K562 (cell line): ENCODE measurements at regions not wholly inside any gene's neighbourhood (a gene's known extent, or its start where the extent isn't known, plus 50 kb on each side); places are given as distances from the start of the nearest gene placed in this dataset.

Experiments
- ATAC-seq: fragments of 200-7000 bp; cut with Tn5 transposase; 3 replicates; pipeline ENCODE4 v1.9.1; 2020; ENCODE audit warnings: moderate library complexity
- BruUV-seq: library from RNA; stranded (reverse); fragments of 400-500 nt; replicated peaks from 2 replicates; lab custom pipeline; 2021; lab: Mats Ljungman, UMichigan
- CTCF ChIA-PET: fragments of 300-600 bp; formaldehyde crosslinking; extraction: SDS; loops from one replicate; lab custom pipeline; 2021; ENCODE audit warnings: low intra/inter-chr PET ratio; lab: Yijun Ruan, JAX
- POLR2A ChIA-PET: fragments of 300-600, 350-650 bp; sonication (Branson Sonifier 250); formaldehyde crosslinking; extraction: SDS; loops from one replicate; lab custom pipeline; 2021; ENCODE audit warnings: antibody characterized with exemption, inconsistent platforms; lab: Yijun Ruan, JAX
- DNase-seq, 4 experiments: peaks; one replicate each; pipeline versions ENCODE4 v3.0.0 to v3.0.0-alpha.2; 2011 to 2018; ENCODE audit warnings: low spot score in 3 of 4, mixed read lengths in 3 of 4; ENCODE audit errors: extremely low read depth in 1 of 4
- FAIRE-seq: peaks from 2 replicates; lab custom pipeline; 2011; peaks lifted over from hg19 to GRCh38; lab: Jason Lieb, UNC
- H2AFZ ChIP-seq: 2 replicates; pipeline ENCODE4 v1.6.0; 2011; ENCODE audit warnings: low read depth, low read length, control low read depth, inconsistent platforms
- H3K27ac ChIP-seq: fragments of 200-600 bp; 3 replicates; pipeline ENCODE4 v1.8.0; 2011; ENCODE audit warnings: low read depth, mild to moderate bottlenecking, control low read depth, inconsistent platforms, low read length, moderate library complexity, mixed read lengths; ENCODE audit errors: extremely low read depth
- H3K27me3 ChIP-seq, 2 experiments: fragments of 300-600 bp in 1 of 2; 2 replicates in 1 of 2; 3 replicates in 1 of 2; pipeline versions ENCODE4 v1.6.0 to v1.8.0; 2011; ENCODE audit warnings: inconsistent platforms in 2 of 2, low read length in 2 of 2, mild to moderate bottlenecking in 1 of 2, mixed read lengths in 1 of 2, moderate library complexity in 1 of 2; ENCODE audit not compliant: control insufficient read depth in 2 of 2, insufficient read depth in 2 of 2
- H3K36me3 ChIP-seq: fragments of 300-600 bp; 3 replicates; pipeline ENCODE4 v1.8.0; 2011; ENCODE audit warnings: mild to moderate bottlenecking, low read length, inconsistent platforms; ENCODE audit not compliant: control insufficient read depth, insufficient read depth
- H3K4me1 ChIP-seq, 2 experiments: fragments of 200-600 bp in 1 of 2; replicated peaks in 1 of 2; 2 replicates in 1 of 2; 3 replicates in 1 of 2; pipeline versions ENCODE4 v1.5.1 to v1.8.0; 2011; ENCODE audit warnings: inconsistent platforms in 2 of 2, low read length in 2 of 2, mild to moderate bottlenecking in 1 of 2, mixed read lengths in 1 of 2, moderate library complexity in 1 of 2; ENCODE audit not compliant: control insufficient read depth in 2 of 2, insufficient read depth in 2 of 2
- H3K4me2 ChIP-seq: 2 replicates; pipeline ENCODE4 v1.6.1; 2011; ENCODE audit warnings: low read length, control low read depth, inconsistent platforms, mixed read lengths; ENCODE audit not compliant: insufficient read depth
- H3K4me3 ChIP-seq: fragments of 200-600 bp; sonication (generic), shearing (Covaris generic); 2 replicates; pipeline ENCODE4 v1.5.1; 2016; ENCODE audit warnings: control low read depth, inconsistent platforms
- H3K79me2 ChIP-seq: fragments of 200-600 bp; 3 replicates; pipeline ENCODE4 v1.8.0; 2011; ENCODE audit warnings: low read length, inconsistent platforms; ENCODE audit not compliant: control insufficient read depth, insufficient read depth
- H3K9ac ChIP-seq, 2 experiments: 2 replicates each; pipeline versions ENCODE4 v1.6.0 to v1.6.1; 2011; ENCODE audit warnings: low read depth in 2 of 2, low read length in 2 of 2, control low read depth in 1 of 2, inconsistent platforms in 1 of 2, mild to moderate bottlenecking in 1 of 2, mixed read lengths in 1 of 2; ENCODE audit not compliant: insufficient read depth in 1 of 2
- H3K9me1 ChIP-seq: one replicate; pipeline ENCODE4 v1.6.0; 2011; ENCODE audit warnings: inconsistent platforms, mild to moderate bottlenecking, low read length, moderate library complexity; ENCODE audit not compliant: control insufficient read depth, insufficient read depth
- H3K9me3 ChIP-seq: replicated peaks from 2 replicates; pipeline ENCODE4 v1.5.1; 2011; ENCODE audit warnings: low read depth, low read length, inconsistent platforms; ENCODE audit not compliant: control insufficient read depth, insufficient read depth
- H4K20me1 ChIP-seq: replicated peaks from 2 replicates; pipeline ENCODE4 v1.6.1; 2011; ENCODE audit warnings: low read length, inconsistent platforms, mixed read lengths; ENCODE audit not compliant: control insufficient read depth, insufficient read depth
- HDAC1 ChIP-seq, 2 experiments: fragments of 450-650 bp; IDR thresholded peaks; 2 replicates each; pipeline ENCODE4 v1.6.1; 2016 to 2017; ENCODE audit warnings: inconsistent platforms in 1 of 2, mild to moderate bottlenecking in 1 of 2, moderate library complexity in 1 of 2
- HDGF ChIP-seq: fragments of 450-650 bp; IDR thresholded peaks from 2 replicates; pipeline ENCODE4 v1.6.1; 2016
- IFI16 ChIP-seq: fragments of 250-450 bp; sonication (Bioruptor Pico); IDR thresholded peaks from 2 replicates; pipeline ENCODE4 v2.1.2; 2022; ENCODE audit warnings: mild to moderate bottlenecking, inconsistent platforms
- MCM2 ChIP-seq: fragments of 450-650 bp; IDR thresholded peaks from 2 replicates; pipeline ENCODE4 v1.6.1; 2017; ENCODE audit warnings: low read depth, mild to moderate bottlenecking
- MTA3 ChIP-seq: fragments of 450-650 bp; formaldehyde crosslinking; IDR thresholded peaks from 2 replicates; pipeline ENCODE4 v1.6.1; 2017; ENCODE audit warnings: mild to moderate bottlenecking, borderline replicate concordance
- PPARD ChIP-seq: fragments of 250-450 bp; sonication (Bioruptor Pico); IDR thresholded peaks from 2 replicates; pipeline ENCODE4 v1.8.0; 2022; ENCODE audit warnings: inconsistent platforms, mild to moderate bottlenecking, moderate library complexity
- RAD21 ChIP-seq, 2 experiments: fragments of 250-450 bp in 1 of 2; fragments of 450-650 bp in 1 of 2; sonication (Bioruptor Pico) in 1 of 2; formaldehyde crosslinking in 1 of 2; IDR thresholded peaks in 1 of 2; conservative IDR thresholded peaks in 1 of 2; 2 replicates each; pipeline versions ENCODE4 v1.4.0 to v1.8.0; 2020 to 2022; ENCODE audit warnings: mild to moderate bottlenecking in 2 of 2, moderate library complexity in 1 of 2
- SAFB ChIP-seq: fragments of 200-400 bp; formaldehyde crosslinking; IDR thresholded peaks from 2 replicates; pipeline ENCODE4 v1.6.1; 2017; ENCODE audit warnings: low read depth, low read length, borderline replicate concordance
- TBP ChIP-seq: optimal IDR thresholded peaks from 2 replicates; pipeline ENCODE3; 2011; ENCODE audit warnings: low read depth, low read length, improper control_type of control experiment
- ZNF23 ChIP-seq: fragments of 250-450 bp; sonication (Bioruptor Pico); IDR thresholded peaks from 2 replicates; pipeline ENCODE4 v1.4.0; 2020; ENCODE audit warnings: mild to moderate bottlenecking
- ZNF778 ChIP-seq: fragments of 450-650 bp; formaldehyde crosslinking; IDR thresholded peaks from 2 replicates; pipeline ENCODE4 v1.4.0; 2020; ENCODE audit warnings: mild to moderate bottlenecking, moderate library complexity
- WGBS: fragments of 100-300 bp; shearing (Covaris generic); methylation state at CpG from one replicate; pipeline ENCODE4 v1.1.6; 2016; ENCODE audit warnings: low coverage, mixed read lengths; ENCODE audit not compliant: insufficient coverage; ENCODE audit errors: missing lambda C conversion rate; 5-methylcytosine and 5-hydroxymethylcytosine counted together
- in situ Hi-C: fragments of 300-500 bp; cut with MboI; formaldehyde crosslinking; loops from 4 replicates; pipeline ENCODE4 v1.15.0; 2018; ENCODE audit warnings: inconsistent platforms, mixed read lengths
- intact Hi-C: fragments of 100-400 bp; cut with micrococcal nuclease; formaldehyde crosslinking; loops from 2 replicates; pipeline ENCODE4 v1.14.2; 2022
- TF ChIP-seq, protein P1 (sequence below): fragments of 450-650 bp; IDR thresholded peaks from 2 replicates; pipeline ENCODE4 v1.6.1; 2018; ENCODE audit warnings: mild to moderate bottlenecking, low read depth; ENCODE audit not compliant: partially characterized antibody
- TF ChIP-seq, protein P2 (sequence below), 3 experiments: IDR thresholded peaks in 2 of 3; conservative IDR thresholded peaks in 1 of 3; 2 replicates each; pipeline ENCODE4 v1.5.1; 2011 to 2012; ENCODE audit warnings: low read length in 3 of 3, mild to moderate bottlenecking in 3 of 3, control low read depth in 2 of 3, improper control_type of control experiment in 1 of 3, inconsistent platforms in 1 of 3, low read depth in 1 of 3, mixed read lengths in 1 of 3, moderate library complexity in 1 of 3; ENCODE audit not compliant: insufficient read depth in 2 of 3
- TF ChIP-seq, protein P3 (sequence below), 2 experiments: fragments of 450-650 bp in 1 of 2; sonication (generic) in 1 of 2; formaldehyde crosslinking in 1 of 2; IDR thresholded peaks in 1 of 2; conservative IDR thresholded peaks in 1 of 2; 2 replicates each; pipeline versions ENCODE4 v1.6.1 to v1.8.1; 2016 to 2023; ENCODE audit warnings: mild to moderate bottlenecking in 2 of 2, moderate library complexity in 2 of 2, inconsistent platforms in 1 of 2, missing genetic modification reagents in 1 of 2

DNA sequence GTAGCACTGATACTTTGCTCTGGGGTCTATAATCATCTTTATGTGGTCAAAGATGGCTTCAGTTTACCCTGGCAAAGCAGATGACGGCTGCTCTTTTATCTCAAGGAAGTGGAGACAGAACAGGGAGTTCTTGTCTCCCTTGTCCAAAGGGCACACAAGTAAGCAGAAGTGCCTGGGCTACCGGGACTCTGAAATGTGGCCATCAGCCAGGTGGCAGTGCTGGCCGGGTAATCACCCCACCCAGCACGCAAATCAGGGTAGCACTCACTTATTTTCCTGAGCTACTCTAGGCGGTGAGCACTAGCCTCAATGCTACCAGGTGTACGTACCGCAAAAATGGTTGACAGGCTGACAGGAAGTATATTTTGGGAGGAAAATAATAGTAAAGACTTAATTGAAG is 119.7 kb upstream of the ETAA1 start:
- 2% methylated on average over 7 of the region's 7 CpGs for WGBS
- Histone ChIP-seq H3K9ac (no peak overlapping the region), H3K27me3 (no peaks in the 10 kb centered on the region), H4K20me1 (no peaks in the 10 kb centered on the region), H3K4me2 (no peak overlapping the region), H3K36me3 (no peaks in the 10 kb centered on the region), H3K9me1 (no peaks in the 10 kb centered on the region), H3K9me3 (no peaks in the 10 kb centered on the region), H2AFZ (no peak overlapping the region), H3K27ac (no peak overlapping the region), H3K4me1 (no peaks in the 10 kb centered on the region), H3K4me3 (no peak overlapping the region), H3K79me2 (no peaks in the 10 kb centered on the region)
- CTCF ChIA-PET: no interaction called here
- POLR2A ChIA-PET: no interaction called here
- in situ Hi-C loops (no loop called here), intact Hi-C loops (no loop called here)
- no peak for FAIRE-seq
- no TSS peak for BruUV-seq
- no peak for ATAC-seq
- TF ChIP-seq, protein P1, sequence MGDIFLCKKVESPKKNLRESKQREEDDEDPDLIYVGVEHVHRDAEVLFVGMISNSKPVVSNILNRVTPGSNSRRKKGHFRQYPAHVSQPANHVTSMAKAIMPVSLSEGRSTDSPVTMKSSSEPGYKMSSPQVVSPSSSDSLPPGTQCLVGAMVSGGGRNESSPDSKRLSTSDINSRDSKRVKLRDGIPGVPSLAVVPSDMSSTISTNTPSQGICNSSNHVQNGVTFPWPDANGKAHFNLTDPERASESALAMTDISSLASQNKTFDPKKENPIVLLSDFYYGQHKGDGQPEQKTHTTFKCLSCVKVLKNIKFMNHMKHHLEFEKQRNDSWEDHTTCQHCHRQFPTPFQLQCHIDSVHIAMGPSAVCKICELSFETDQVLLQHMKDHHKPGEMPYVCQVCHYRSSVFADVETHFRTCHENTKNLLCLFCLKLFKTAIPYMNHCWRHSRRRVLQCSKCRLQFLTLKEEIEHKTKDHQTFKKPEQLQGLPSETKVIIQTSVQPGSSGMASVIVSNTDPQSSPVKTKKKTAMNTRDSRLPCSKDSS: no peak
- TF ChIP-seq MCM2: no peak
- TF ChIP-seq, protein P2, sequence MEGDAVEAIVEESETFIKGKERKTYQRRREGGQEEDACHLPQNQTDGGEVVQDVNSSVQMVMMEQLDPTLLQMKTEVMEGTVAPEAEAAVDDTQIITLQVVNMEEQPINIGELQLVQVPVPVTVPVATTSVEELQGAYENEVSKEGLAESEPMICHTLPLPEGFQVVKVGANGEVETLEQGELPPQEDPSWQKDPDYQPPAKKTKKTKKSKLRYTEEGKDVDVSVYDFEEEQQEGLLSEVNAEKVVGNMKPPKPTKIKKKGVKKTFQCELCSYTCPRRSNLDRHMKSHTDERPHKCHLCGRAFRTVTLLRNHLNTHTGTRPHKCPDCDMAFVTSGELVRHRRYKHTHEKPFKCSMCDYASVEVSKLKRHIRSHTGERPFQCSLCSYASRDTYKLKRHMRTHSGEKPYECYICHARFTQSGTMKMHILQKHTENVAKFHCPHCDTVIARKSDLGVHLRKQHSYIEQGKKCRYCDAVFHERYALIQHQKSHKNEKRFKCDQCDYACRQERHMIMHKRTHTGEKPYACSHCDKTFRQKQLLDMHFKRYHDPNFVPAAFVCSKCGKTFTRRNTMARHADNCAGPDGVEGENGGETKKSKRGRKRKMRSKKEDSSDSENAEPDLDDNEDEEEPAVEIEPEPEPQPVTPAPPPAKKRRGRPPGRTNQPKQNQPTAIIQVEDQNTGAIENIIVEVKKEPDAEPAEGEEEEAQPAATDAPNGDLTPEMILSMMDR (IDR thresholded peaks at IDR 0.05 in 2 of 3, conservative IDR thresholded peaks at IDR 0.05 in 1 of 3; ENCODE audit: insufficient read depth in 2 of 3, low read depth in 1 of 3, low read length in 3 of 3): 0 out of 6 replicates have a peak, but pooled peaks of 1 of the 3 experiments have one; percentile 1
- no peak for TF ChIP-seq MTA3
- TF ChIP-seq IFI16 (CRISPR knock-in tag): no peak
- TF ChIP-seq SAFB: no peak
- TF ChIP-seq ZNF23 (CRISPR knock-in tag): no peak
- TF ChIP-seq, protein P3, sequence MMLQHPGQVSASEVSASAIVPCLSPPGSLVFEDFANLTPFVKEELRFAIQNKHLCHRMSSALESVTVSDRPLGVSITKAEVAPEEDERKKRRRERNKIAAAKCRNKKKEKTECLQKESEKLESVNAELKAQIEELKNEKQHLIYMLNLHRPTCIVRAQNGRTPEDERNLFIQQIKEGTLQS (IDR thresholded peaks at IDR 0.05): no peak
- TF ChIP-seq, protein P3 (CRISPR knock-in tag; conservative IDR thresholded peaks at IDR 0.05): no peak
- no peak for TF ChIP-seq PPARD (CRISPR knock-in tag)
- no peak for TF ChIP-seq ZNF778 (CRISPR knock-in tag)
- no peak for TF ChIP-seq HDGF
- no peak for TF ChIP-seq HDAC1 (IDR thresholded peaks at IDR 0.05)
- no peak for TF ChIP-seq TBP
- 0 out of 4 replicates have a peak, but pooled peaks of 1 of the 2 experiments have one; percentile 21 for TF ChIP-seq RAD21 (CRISPR knock-in tag; conservative IDR thresholded peaks at IDR 0.05 in 1 of 2, IDR thresholded peaks at IDR 0.05 in 1 of 2)
- DNase-seq: no peak
